HG03045 (cell line): ENCODE measurements at regions not wholly inside any gene's neighbourhood (a gene's known extent, or its start where the extent isn't known, plus 50 kb on each side); places are given as distances from the start of the nearest gene placed in this dataset.

Source experiments
- ATAC-seq: cut with Tn5 transposase; IDR thresholded peaks from one replicate; pipeline ENCODE4 v1.9.1; 2021; ENCODE audit warnings: mild to moderate bottlenecking, moderate library complexity; ENCODE audit not compliant: unreplicated experiment

- ATAC-seq: no peak
These were observed 488.5 kb downstream of the LRFN5 start for GRCh38 chr14:42095155-42095554.

- ATAC-seq: no peak
These were observed 483.4 kb downstream of the LRFN5 start for GRCh38 chr14:42090122-42090521.

DNA sequence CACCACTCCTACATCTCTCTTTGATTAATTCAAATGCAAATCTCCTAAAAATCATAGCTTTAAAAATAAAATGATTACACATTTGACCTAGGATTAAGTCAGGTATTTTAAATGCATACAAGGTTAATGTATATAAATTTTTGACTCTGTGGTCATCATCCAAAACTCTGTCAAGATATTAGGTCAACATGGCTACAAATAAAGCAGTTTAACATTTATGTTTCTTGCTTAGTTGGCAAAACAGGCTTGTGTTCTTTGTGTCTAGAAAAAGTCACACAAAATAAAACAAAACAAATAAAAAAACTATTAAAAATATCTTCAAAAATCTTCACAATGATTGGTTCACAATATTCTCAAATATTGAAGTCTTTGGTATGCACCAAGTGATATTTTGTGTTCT is 473.2 kb downstream of the LRFN5 start:
- ATAC-seq: no peak

GRCh38 chr14:42078345-42078744 is 471.7 kb downstream of the LRFN5 start:
- ATAC-seq: no peak

- no peak for ATAC-seq
These were observed 463.4 kb downstream of the LRFN5 start for GRCh38 chr14:42070031-42070430.

GRCh38 chr14:42057111-42057510 is 450.4 kb downstream of the LRFN5 start:
- no peak for ATAC-seq

GRCh38 chr14:42047421-42048055 is 440.9 kb downstream of the LRFN5 start:
- no peak for ATAC-seq

GRCh38 chr14:42045383-42045782 is 438.7 kb downstream of the LRFN5 start:
- no peak for ATAC-seq

DNA sequence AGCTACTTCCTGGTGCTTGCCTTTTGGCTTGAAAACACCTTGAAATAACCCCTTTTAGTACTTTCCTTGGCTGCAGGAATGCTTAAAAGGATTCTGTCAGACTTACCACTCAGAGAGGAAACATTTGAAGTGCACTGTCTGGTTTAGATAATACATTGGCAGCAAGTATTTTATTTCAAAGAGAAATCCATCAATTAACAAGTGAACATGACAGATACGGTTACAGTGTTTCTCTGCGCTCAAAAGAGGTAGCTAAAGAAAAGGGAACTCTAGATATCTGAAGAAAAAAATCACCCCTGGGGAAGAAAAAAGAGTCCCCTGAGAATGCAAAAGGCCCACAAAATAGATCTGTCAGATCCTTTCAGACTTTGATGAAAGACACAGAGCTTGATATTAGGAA is 421.9 kb downstream of the LRFN5 start:
- no peak for ATAC-seq

GRCh38 chr14:42027271-42027670 is 420.6 kb downstream of the LRFN5 start:
- ATAC-seq: no peak

GRCh38 chr14:42023452-42023851 is 416.8 kb downstream of the LRFN5 start:
- no peak for ATAC-seq

DNA sequence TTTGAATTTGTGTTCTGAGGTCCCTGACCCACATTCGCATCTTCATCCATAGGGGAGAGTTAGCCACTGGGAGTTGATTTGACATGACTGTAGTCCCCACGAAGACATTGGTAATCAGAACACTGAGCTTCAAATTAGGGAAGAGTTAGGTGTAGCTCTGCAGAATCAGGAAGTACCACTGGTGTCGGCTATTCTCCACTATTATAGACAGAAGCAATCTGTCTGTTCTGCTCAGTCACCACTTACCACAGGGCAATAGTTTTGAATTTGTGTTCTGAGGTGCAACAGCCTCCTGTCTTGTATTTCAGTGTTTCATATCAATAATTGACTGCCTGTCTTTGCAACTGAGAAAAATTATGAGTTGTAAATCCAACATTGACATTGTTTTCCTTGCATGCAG is 407.6 kb downstream of the LRFN5 start:
- no peak for ATAC-seq

DNA sequence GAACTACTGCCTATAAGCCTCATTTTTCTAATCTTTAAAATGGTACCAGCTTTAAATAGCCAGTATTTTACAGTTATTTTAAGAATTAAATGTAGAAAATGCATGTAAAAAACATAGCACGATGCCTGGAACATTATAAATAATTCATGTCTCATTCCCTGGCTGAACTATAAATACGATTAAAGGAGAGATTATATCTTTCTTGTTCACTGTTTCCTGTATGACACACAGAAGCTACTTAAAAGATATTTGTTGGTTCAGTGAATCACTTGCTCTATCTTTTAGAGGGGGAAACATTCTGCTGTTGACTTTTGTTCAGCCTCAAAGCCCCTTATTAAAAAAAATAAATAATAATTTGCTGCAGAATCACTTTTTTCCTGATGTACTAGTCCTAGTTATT is 406.9 kb downstream of the LRFN5 start:
- no peak for ATAC-seq

- ATAC-seq: no peak
These were observed 406.5 kb downstream of the LRFN5 start for GRCh38 chr14:42013153-42013552.

DNA sequence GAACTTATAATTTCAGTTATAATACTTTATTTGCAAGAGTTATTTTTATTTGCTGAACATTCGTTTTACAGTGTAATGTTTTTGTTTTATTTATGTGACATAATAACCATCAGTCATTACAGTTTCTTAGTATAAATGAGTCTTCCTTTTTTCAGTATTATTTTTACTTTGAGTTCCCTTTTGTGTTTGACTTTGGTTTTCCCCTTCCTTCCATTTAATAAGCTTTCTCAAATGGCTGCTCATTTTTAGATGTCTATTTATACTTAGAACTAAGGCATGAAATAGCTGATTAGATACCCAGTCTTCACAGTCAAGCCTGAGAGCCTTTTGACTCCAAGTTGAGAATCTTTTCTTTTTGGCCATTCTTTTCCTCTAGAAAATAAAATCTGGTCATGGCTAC is 404.5 kb downstream of the LRFN5 start:
- no peak for ATAC-seq

DNA sequence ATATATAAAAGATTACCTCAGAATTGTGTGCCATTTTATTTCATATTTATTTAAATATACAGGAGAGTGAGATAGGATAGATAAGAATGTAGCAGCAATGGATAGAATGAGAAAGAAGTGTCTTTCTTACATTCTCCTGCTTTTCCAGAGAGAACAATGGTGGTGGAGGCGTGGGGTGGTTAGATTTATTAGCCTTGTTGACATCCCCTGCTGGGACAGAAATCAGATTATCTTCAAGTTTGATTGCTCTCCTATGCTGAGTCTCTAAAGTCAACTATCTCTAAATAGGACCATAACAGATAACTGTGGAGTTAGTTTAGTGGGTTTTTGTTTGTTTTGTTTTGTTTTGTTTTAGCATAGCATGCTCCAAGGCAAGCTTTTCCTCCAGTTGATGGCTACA is 397.6 kb downstream of the LRFN5 start:
- no peak for ATAC-seq

GRCh38 chr14:42002141-42002540 is 395.5 kb downstream of the LRFN5 start:
- no peak for ATAC-seq

- ATAC-seq: no peak
These were observed 394.8 kb downstream of the LRFN5 start for GRCh38 chr14:42001431-42001830.

DNA sequence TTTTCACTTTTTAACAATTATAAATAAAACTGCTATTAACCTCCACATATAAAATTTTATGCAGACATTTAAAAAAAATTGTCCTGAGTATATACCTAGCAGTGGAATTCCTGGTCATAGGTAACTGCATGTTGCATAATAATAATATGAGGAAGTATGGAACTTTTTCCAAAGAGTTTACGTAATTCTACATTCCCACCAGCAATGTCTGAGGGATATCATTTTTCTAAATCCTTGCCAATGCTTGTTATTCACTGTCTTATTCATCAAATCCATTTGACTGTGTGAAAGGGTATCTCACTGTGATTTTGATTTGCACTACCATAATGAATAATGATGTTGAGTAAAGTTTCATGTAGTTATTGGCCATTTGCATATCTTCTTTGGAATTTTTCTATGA is 393.8 kb downstream of the LRFN5 start:
- ATAC-seq: no peak

- ATAC-seq: no peak
These were observed 387.0 kb downstream of the LRFN5 start for GRCh38 chr14:41993687-41994086.

DNA sequence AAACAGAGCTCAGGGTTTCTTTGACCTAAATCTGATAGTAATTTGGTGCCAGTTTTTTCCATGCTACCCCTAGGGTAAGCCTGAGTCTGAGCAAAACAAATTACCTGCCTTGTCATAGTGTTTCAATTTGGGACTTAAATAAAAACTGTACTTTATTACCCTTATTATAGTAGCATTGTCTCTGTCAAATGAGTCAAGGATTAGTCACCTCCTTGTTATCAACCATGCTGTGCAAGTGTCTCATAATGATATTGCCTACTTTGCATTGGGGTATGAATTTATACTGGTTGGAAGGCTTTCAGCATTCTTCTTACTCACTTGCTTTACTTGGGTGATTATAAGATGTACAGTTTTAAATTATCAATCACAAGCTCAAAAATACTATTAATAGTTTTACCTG is 380.0 kb downstream of the LRFN5 start:
- no peak for ATAC-seq

DNA sequence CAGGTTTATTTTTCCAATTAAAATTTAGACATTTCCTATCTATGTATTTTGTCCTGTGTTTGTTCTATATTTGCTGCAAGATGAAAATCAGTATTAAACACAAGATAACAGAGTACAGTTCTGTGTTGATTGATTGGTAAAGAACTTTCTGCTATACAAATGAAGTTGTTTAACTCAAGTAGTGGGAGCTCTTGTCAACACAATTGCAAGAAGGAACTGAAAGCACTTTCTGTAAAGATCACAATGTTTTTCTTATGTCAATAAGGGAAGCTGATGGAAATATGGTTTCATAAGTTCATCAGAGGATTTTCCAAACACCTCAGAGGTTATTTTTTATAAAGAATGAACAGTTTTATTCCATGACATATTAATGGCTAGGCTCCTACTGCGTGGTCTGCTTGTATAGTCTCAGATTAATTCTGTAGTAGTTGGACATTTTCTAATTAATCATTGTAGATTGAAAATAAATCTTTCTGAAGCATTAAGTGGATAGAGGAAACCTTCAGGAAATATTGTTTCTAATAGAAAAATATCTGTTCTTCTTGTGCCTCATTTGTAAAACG is 379.5 kb downstream of the LRFN5 start:
- no peak for ATAC-seq

- ATAC-seq: no peak
These were observed 366.5 kb downstream of the LRFN5 start for GRCh38 chr14:41973178-41973577.
